NCI-H2171 (cell line): ENCODE measurements at regions not wholly inside any gene's neighbourhood (a gene's known extent, or its start where the extent isn't known, plus 50 kb on each side); places are given as distances from the start of the nearest gene placed in this dataset.
"Not testable (repeated sequence)": the region's sequence is repeated elsewhere in the genome, so short reads cannot be mapped to it uniquely, and the experiment has no call there.

ENCODE experiments used
- DNase-seq: peaks from one replicate; lab custom pipeline; 2025; lab: John Stamatoyannopoulos, UW

GRCh38 chr1:208347191-208347590, 103.0 kb upstream of the PLXNA2 start:
- peak; percentile 72 for DNase-seq

- peak; percentile 28 for DNase-seq
Measured at GRCh38 chr1:208349694-208350330, 105.6 kb upstream of the PLXNA2 start.

- DNase-seq = no peak
Measured at GRCh38 chr1:208350815-208351214, 106.6 kb upstream of the PLXNA2 start.

DNA sequence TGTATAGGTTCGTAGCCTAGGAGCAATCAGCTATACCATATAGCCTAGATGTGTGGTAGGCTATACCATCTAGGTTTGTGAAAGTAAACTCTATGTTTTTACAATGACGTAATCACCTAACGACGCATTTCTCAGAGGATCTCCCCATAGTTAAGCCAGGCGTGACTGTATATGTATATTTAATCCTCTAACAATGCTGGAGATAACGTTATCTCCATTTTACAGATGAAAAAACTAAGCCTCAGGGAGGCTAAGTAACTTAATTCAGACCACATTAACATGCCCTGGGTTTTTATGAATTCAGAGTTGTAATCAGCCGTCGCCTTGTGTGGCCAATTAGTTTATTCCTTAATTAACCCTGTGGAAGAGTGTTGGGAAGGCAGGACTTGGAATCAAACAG, 107.7 kb upstream of the PLXNA2 start:
- no peak for DNase-seq

GRCh38 chr1:208353797-208354196, 109.6 kb upstream of the PLXNA2 start:
- not testable (repeated sequence) for DNase-seq

DNA sequence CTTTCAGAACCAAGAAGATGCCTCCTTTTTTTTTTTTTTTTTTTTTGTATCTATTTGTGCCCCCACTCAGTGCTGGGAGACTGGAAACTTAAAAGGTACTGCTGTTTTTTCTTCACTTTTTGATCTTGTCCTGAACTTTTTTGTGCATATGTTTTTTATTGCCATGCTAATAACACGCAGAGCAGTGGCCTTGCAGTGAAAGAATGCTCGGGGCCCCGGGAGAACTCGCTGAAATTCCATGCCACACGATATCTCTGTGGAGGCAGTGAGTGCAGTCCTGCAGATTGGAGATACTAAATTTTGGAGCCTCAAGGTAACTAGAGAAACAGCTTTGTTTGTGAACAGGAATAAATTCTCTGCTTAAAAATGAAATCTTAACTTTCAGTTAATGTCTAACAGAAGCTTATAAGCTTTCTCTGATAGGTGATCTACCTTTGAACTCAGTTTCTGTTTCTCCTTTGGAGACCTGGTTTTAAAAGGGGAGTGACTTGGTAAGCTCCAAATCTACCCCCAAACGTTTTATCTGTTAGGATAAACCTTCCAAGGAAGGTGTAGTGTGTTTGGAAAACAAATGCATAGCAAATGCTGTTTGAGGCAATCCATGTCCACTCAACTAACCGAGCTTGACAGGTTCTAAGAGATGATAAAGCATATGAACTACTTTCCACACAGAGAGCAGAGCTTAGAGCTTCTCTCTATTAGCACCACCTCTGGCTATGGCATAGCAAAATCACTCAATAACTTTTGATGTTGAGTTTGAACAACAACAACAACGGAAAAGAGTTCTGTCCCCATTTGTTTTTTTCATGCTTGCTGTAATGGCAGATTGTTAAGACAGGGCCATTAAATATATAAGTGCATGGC, 113.7 kb upstream of the PLXNA2 start:
- no peak for DNase-seq

DNA sequence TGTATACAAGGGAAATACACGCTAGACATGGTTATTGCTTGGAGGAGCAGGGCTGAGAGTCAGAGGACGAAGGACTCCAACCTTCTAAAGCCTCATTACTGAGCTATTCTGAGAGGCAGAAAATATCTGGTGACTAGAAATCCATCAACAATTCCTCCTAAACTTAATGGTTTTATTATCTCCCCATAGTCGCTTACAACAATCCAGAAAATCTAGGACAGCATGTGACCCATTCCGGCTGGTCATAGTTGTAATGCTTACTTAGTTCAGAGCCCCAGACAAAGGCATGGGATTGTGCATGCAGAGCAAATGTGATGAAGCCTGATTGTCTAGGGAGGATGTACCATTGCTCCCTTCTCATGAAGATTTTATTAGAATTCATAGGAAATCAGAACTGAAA, 114.5 kb upstream of the PLXNA2 start:
- DNase-seq = no peak

- no peak for DNase-seq
Measured at GRCh38 chr1:208362011-208362410, 117.8 kb upstream of the PLXNA2 start.

DNA sequence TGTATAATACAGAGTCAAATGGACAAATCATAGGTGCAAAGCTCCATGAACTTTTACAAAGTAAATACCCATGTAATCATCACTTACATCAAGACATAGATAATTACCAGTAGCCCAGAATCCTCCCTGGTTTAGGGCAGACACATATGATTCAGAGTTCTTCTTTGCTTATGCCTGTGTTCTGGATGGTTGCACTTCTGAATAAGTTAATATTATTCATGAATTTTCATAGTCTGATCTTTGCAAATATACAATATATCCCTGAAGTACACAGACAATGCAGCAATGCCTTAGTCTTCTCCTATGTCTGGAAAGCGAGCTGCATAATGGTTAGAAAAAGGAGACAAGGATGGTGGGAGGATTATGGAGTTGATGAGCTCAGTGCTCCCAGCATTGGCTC, 122.4 kb upstream of the PLXNA2 start:
- DNase-seq = no peak

- no peak for DNase-seq
Measured at GRCh38 chr1:208369045-208369444, 124.9 kb upstream of the PLXNA2 start.

DNA sequence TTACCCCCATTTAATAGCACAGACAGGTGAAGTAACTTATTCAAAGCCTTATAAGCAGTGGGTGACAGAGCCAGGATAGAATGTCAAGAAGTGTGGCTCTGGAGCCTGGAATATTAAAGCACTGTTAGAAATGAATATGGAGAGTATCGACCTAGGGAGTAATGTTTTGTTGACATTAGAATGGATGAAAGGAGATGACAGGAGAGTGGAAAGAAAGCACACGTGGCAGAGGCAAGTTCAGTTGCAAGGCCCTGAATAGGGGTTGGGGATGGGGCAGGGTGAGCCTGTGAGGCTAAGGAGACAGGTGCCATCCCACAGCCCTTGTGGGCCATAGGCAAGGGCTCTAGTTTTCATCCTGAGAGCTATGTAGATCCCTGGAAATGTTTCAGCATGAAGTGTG, 125.5 kb upstream of the PLXNA2 start:
- DNase-seq = no peak

DNA sequence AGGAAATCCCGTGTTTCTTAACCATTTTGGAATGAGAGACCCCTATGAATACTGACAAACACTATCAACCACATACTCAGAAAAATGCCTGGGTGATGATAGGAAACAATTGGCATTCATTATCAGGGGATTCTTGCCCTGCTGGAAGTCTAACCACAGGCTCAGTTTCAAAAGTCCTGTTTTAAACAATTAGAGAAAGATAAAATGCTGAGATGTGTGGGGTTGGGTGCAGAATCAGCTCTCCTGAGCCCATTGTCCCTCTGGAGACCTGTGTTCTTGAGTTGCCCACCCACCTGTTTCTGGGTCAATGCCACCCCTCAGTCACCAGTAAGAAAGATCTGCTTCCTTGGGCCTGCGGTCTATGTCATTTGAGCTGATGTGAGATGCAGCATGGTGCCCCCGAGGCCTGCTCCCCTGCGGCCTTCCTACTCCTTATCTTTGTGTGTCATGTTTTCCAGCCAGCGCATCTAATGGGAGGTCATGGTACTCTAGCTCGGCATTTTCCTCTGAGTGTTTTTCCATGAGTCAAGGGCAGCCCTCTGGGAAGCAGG, 130.3 kb upstream of the PLXNA2 start:
- no peak for DNase-seq

DNA sequence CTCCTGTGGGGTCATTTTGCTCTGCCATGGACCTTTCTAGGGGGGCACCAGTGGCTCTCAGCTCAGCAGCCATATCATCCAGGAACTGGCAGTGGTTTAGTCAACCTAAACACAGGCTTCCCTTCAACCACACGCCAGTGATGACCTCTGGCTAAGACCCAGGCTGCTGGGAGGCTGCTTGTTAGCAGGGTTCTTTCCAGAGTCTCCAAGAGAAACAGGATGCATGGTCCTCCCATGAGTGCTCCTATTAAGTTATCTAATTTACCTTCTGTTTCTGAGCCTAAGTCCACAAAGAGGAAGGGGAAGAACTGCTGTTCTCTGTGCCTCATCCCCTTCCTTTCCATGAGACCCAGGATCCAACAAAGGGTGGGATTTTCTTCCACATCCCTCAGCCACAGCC, 137.3 kb upstream of the PLXNA2 start:
- no peak for DNase-seq

- no peak for DNase-seq
Measured at GRCh38 chr1:208387908-208388811, 144.0 kb upstream of the PLXNA2 start.

DNA sequence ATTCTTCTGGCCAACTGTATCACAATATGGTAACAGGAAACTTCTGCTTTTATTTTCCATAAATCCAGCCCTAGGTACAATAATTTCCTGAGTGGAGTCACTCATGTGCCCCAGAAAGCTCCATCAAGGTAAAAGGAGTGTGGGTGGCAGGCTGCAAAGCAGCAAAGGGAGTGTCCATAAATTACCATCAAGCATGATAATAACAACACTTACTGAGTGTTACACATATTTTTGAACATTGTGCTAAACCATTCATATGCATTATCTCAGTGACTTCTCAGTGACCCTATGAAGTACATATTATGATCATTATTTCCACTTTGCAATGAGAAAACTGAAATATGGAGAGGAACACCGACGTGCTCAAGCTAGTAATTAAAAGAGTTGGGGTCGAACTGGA, 149.2 kb upstream of the PLXNA2 start:
- no peak for DNase-seq

DNA sequence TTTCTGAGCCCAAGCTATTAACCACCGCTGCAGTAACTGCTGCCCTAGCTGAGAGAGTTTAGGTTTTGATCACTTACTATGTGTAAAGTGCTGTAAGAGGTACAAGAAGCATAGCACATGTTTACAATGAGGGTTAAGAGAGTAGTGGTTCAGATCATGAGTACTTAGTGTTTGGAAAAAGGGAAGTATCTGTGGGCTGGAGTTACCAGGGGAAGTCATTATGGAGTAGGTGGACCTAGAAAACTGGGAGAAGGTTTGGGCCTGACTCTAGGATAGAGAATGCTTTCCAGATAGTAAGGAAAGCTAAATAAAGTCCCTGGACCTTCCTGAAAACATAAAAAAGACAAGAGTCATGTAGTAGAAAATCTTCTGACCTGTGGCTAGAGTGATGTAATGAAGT, 149.6 kb upstream of the PLXNA2 start:
- DNase-seq = no peak

GRCh38 chr1:208397286-208397685, 153.1 kb upstream of the PLXNA2 start:
- DNase-seq = no peak

- DNase-seq = no peak
Measured at GRCh38 chr1:208405014-208405413, 160.8 kb upstream of the PLXNA2 start.

GRCh38 chr1:208409176-208409575, 165.0 kb upstream of the PLXNA2 start:
- no peak for DNase-seq

- DNase-seq = no peak
Measured at GRCh38 chr1:208410409-208410808, 166.2 kb upstream of the PLXNA2 start.

GRCh38 chr1:208413006-208413405, 168.8 kb upstream of the PLXNA2 start:
- DNase-seq = no peak

GRCh38 chr1:208418667-208419066, 174.5 kb upstream of the PLXNA2 start:
- no peak for DNase-seq
